Activated T-cell treated with anti-CD3 and anti-CD28 coated beads, Interleukin-2, amount 50 U/mL, for 1 hour (primary cell): ENCODE measurements at regions not wholly inside any gene's neighbourhood (a gene's known extent, or its start where the extent isn't known, plus 50 kb on each side); places are given as distances from the start of the nearest gene placed in this dataset.

ENCODE experiments used
- DNase-seq: peaks from one replicate; pipeline ENCODE4 v3.0.0-alpha.2; 2020

GRCh38 chr2:58870704-58871103 is 629.6 kb upstream of the FANCL start:
- no peak for DNase-seq

GRCh38 chr2:58866946-58867345 is 625.8 kb upstream of the FANCL start:
- DNase-seq, result no peak

GRCh38 chr2:58866527-58866926 is 625.4 kb upstream of the FANCL start:
- DNase-seq, result no peak

- no peak for DNase-seq
Observed at GRCh38 chr2:58866040-58866439, 624.9 kb upstream of the FANCL start.

GRCh38 chr2:58865436-58865835 is 624.3 kb upstream of the FANCL start:
- DNase-seq, result no peak

- DNase-seq, result no peak
Observed at GRCh38 chr2:58862244-58862643, 621.1 kb upstream of the FANCL start.

- DNase-seq, result no peak
Observed at GRCh38 chr2:58860586-58860985, 619.5 kb upstream of the FANCL start.

- no peak for DNase-seq
Observed at GRCh38 chr2:58856100-58856499, 615.0 kb upstream of the FANCL start.

- DNase-seq, result no peak
Observed at GRCh38 chr2:58853420-58853819, 612.3 kb upstream of the FANCL start.

GRCh38 chr2:58852905-58853304 is 611.8 kb upstream of the FANCL start:
- DNase-seq, result no peak

- DNase-seq, result no peak
Observed at GRCh38 chr2:58852243-58852642, 611.1 kb upstream of the FANCL start.

- no peak for DNase-seq
Observed at GRCh38 chr2:58851598-58851997, 610.5 kb upstream of the FANCL start.

- no peak for DNase-seq
Observed at GRCh38 chr2:58845011-58845410, 603.9 kb upstream of the FANCL start.

- DNase-seq, result no peak
Observed at GRCh38 chr2:58842501-58843155, 601.5 kb upstream of the FANCL start.

- no peak for DNase-seq
Observed at GRCh38 chr2:58834404-58834803, 593.3 kb upstream of the FANCL start.

GRCh38 chr2:58826795-58827194 is 585.7 kb upstream of the FANCL start:
- DNase-seq, result no peak

GRCh38 chr2:58812771-58813344 is 571.7 kb upstream of the FANCL start:
- DNase-seq, result no peak

GRCh38 chr2:58805126-58805525 is 564.0 kb upstream of the FANCL start:
- DNase-seq, result no peak

GRCh38 chr2:58803192-58803591 is 562.1 kb upstream of the FANCL start:
- no peak for DNase-seq

GRCh38 chr2:58800881-58801280 is 559.8 kb upstream of the FANCL start:
- DNase-seq, result no peak

GRCh38 chr2:58798676-58799208 is 557.6 kb upstream of the FANCL start:
- DNase-seq, result no peak

GRCh38 chr2:58796239-58796910 is 555.2 kb upstream of the FANCL start:
- DNase-seq, result no peak

GRCh38 chr2:58794916-58795315 is 553.8 kb upstream of the FANCL start:
- no peak for DNase-seq

- no peak for DNase-seq
Observed at GRCh38 chr2:58794103-58794502, 553.0 kb upstream of the FANCL start.
